ACC112 (cell line): ENCODE measurements at regions not wholly inside any gene's neighbourhood (a gene's known extent, or its start where the extent isn't known, plus 50 kb on each side); places are given as distances from the start of the nearest gene placed in this dataset.
"Not testable (repeated sequence)": the region's sequence is repeated elsewhere in the genome, so short reads cannot be mapped to it uniquely, and the experiment has no call there.

Source experiments
- H2AFZ ChIP-seq: fragments of 200-600 bp; sonication (generic); one replicate; pipeline ENCODE4 v1.6.0; 2017; ENCODE audit warnings: antibody characterized with exemption, low read length; ENCODE audit not compliant: unreplicated experiment
- H3K27ac ChIP-seq: fragments of 200-600 bp; sonication (generic); 2 replicates; pipeline ENCODE4 v1.5.1; 2014; ENCODE audit warnings: low read depth, mild to moderate bottlenecking, antibody characterized with exemption, low read length, moderate library complexity
- H3K27me3 ChIP-seq: fragments of 200-600 bp; sonication (generic); 2 replicates; pipeline ENCODE4 v1.6.1; 2014; ENCODE audit warnings: mild to moderate bottlenecking, antibody characterized with exemption, low read length, moderate library complexity, mixed read lengths; ENCODE audit not compliant: insufficient read depth
- H3K36me3 ChIP-seq: fragments of 200-600 bp; sonication (generic); 2 replicates; pipeline ENCODE4 v1.6.1; 2016; ENCODE audit warnings: mild to moderate bottlenecking, antibody characterized with exemption, low read length, moderate library complexity, mixed read lengths; ENCODE audit not compliant: insufficient read depth
- H3K4me1 ChIP-seq: fragments of 200-600 bp; sonication (generic); one replicate; pipeline ENCODE4 v1.6.1; 2016; ENCODE audit warnings: low read length, mixed read lengths; ENCODE audit not compliant: insufficient read depth, unreplicated experiment, control insufficient read depth
- H3K4me3 ChIP-seq: fragments of 200-600 bp; sonication (generic); 2 replicates; pipeline ENCODE4 v1.5.1; 2014; ENCODE audit warnings: mild to moderate bottlenecking, low read depth, low read length
- H3K79me2 ChIP-seq: fragments of 200-600 bp; sonication (generic); one replicate; pipeline ENCODE4 v1.6.0; 2016; ENCODE audit warnings: low read length; ENCODE audit not compliant: control insufficient read depth, unreplicated experiment, insufficient read depth

DNA sequence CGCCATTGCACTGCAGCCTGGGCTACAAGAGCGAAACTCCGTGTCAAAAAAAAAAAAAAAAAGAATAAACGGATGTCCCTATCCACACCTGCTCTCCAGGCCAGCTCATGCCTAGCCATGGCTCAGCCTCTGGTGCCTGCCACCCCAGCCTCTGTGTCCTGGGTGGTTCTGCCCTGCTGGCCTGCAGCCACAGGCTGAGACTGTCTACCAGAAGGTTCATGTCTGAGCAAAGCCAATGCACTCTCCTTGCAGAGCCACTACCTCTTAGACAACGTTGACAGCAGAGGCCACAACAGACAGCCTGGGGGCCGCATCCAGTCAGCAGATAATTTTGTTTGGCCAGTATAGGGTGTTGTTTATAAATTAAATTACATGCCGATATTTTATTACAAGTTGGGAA, 127.7 kb downstream of the ASB7 start:
- Histone ChIP-seq H3K79me2 (no peaks in the 10 kb centered on the region), H3K27ac (no peak overlapping the region), H2AFZ (no peak overlapping the region), H3K4me3 (no peak overlapping the region), H3K27me3 (no peaks in the 10 kb centered on the region), H3K4me1 (peaks cover 29% of the 10 kb centered on the region), H3K36me3 (no peaks in the 10 kb centered on the region)

DNA sequence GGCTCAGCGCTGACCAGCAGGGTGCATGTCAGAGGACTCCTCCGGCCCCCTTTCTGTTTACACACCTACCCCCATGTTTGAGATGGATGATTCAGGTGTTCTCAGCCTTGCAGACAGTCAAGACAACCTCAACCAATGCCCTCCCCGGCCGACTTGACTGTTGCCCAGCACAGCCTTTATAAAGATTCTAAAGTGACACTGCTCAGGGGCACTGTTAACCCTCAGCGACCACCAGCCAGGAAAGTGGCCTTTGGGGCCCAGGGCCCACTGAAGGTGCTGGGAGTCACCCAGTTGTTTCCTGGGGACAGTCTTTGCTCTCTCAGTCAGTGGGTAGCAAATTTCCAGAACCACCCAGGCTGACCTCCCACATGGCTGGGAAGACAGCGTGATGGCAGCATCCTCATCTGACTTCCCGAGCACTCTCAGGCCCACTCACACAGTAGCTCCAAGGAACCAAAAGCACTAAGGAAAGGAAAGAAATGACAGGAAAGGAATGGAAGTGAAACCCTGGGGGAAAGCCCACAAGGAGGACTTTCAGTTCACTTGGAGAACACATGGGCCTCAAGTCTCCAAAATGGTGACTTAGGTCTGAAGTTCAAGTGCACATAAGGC, 128.4 kb downstream of the ASB7 start:
- H3K4me3 ChIP-seq = no peak overlapping the region
- H3K79me2 ChIP-seq = no peaks in the 10 kb centered on the region
- H3K4me1 ChIP-seq = peaks cover 23% of the 10 kb centered on the region
- H2AFZ ChIP-seq = no peak overlapping the region
- no peak overlapping the region for H3K27ac ChIP-seq
- H3K36me3 ChIP-seq = no peaks in the 10 kb centered on the region
- H3K27me3 ChIP-seq = no peaks in the 10 kb centered on the region

DNA sequence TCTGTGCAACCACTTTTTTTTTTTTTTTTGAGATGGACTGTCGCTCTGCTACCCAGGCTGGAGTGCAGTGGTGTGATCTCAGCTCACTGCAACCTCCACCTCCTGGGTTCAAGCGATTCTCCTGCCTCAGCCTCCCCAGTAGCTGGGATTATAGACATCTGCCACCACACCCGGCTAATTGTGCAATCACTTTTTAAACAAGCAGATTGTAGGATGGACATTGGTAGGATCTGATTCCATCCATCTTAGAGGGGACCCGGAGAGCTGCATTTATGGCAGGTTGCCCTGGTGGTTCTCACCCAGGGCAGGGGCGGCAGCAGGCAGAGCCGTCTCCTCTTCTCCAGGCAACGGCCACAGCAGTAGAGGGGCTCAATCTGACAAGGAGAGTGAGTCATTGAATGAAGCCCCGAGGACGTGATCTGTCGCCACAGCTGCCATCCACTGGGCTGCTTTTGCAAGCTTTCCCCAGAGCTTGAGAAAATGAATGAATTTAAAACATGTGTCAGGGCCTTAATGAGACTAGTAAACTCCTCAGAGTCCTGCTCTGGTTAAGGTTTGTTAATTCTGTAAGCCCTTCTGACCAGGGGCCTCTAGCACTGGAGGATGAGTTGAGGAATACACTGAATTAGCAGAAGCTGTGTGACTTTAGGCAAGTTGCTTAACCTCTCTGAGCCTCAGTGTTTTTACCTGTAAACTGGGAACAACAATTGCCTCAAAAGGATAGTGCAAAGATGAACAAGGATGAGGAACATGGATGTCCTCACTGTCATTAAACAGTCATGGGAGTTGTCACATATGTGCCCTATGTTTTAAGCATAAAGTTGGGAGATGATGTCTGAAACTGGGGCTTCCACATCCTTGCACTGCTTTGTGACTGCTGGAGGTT, 129.1 kb downstream of the ASB7 start:
- no peak overlapping the region for H3K4me3 ChIP-seq
- no peak overlapping the region for H2AFZ ChIP-seq
- no peaks in the 10 kb centered on the region for H3K27me3 ChIP-seq
- H3K4me1 ChIP-seq = peaks cover 19% of the 10 kb centered on the region
- no peak overlapping the region for H3K27ac ChIP-seq
- no peaks in the 10 kb centered on the region for H3K79me2 ChIP-seq
- H3K36me3 ChIP-seq = no peaks in the 10 kb centered on the region

DNA sequence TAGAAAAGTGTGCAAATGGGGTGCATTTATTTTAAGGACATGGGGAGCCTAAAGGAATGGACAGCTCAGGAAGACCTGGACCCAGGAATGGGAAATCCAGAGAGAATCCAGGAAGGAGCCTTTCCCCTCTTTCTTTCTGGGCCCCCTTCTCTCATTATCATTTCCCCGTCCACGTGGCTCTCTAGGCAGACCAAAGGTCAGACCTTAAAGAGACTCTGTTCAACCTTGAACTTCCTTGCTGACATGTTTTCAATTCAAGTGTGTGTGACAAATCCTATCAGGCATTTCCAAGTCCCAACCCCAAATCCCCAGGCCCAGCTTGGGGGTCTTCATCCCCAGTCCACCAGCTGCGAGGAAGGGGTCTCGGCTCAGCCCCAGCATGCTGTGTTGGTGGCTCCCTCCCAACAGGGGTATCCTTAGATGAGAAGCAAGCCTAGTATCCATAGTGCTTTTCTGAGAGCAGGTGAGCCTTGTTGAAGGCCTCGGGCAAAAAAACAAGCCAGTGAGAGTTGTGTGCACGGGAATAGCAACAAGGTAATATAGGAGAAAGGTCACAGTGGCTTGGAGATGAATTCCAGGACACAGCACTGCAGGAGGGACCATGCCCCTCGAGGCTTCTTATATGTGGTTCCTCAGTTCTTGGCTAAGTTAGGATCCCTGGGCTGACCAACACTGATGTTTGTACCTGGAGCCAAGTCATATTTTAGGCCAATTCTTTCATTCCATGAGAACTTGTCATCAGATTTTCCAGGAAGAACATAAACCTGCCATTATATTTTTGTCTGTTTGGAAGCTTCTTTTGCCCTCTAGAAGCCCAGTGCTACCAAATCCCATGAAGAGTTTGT, 130.0 kb downstream of the ASB7 start:
- Histone ChIP-seq H3K36me3 (no peaks in the 10 kb centered on the region), H3K27me3 (no peaks in the 10 kb centered on the region), H3K27ac (peak overlapping the region; percentile 86), H2AFZ (peak overlapping the region; percentile 59), H3K79me2 (no peaks in the 10 kb centered on the region), H3K4me1 (peaks cover 19% of the 10 kb centered on the region), H3K4me3 (peak overlapping the region; percentile 14; the same call in 1 of the 2 replicates)

DNA sequence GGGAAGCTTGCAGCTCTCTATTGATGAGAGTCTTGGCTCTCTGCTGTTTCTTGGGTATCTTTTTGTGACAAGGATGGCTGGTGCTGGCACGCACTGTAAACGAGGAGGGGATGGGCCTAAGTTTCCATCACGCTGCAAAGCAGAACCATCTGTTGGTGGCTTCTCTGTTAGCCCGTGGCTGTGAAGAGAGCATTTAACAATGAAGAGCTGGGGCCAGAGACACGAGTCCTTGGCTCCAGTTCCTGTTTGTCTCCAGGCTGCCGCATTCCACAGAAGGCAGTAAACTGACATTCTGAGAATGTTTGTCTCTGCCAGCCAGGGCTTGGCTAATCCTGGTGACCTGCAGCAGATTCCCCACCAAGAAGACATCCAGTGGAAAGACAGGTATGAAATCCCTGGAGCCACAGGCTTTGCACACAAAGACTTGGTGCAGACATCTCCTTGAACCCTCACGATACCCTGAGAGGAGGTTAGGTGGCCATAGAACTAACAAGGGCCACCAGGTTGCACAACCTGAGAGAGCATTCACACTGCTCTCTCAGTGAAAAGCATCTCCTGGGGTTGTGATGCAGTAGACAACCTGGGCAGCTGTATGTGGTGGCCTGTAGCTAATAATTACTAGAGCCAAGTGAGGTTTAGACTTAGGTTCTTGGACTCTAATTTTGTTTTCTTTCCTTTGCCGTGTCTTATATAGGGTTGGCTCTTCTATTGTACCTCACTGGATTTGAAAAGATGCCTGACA, 130.9 kb downstream of the ASB7 start:
- H3K27me3 ChIP-seq = no peaks in the 10 kb centered on the region
- peak overlapping the region; percentile 33; the same call in 1 of the 2 replicates for H3K4me3 ChIP-seq
- H3K27ac ChIP-seq = peak overlapping the region; percentile 86
- peaks cover 19% of the 10 kb centered on the region for H3K4me1 ChIP-seq
- no peaks in the 10 kb centered on the region for H3K79me2 ChIP-seq
- no peaks in the 10 kb centered on the region for H3K36me3 ChIP-seq
- peak overlapping the region; percentile 59 for H2AFZ ChIP-seq

DNA sequence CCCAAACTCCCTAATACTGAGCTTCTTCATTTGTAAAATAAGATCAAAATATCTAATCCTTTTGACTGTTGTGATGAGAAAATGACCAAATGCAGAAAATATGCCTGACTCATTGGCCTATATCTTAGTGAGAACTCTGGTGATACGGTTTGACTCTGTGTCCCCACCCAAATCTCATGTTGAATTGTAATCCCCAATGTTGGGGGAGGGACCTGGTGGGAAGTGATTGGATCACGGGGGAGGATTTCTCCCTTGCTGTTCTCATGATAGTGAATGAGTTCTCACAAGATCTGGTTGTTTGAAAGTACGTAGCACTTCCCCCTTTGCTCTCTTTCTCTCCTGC, 131.4 kb downstream of the ASB7 start:
- Histone ChIP-seq H3K4me3 (peak overlapping the region; percentile 33; the same call in 1 of the 2 replicates), H3K27ac (peak overlapping the region; percentile 86), H3K4me1 (peaks cover 19% of the 10 kb centered on the region)
- not testable (repeated sequence) for H3K79me2 ChIP-seq, H3K27me3 ChIP-seq, H3K36me3 ChIP-seq, H2AFZ ChIP-seq

DNA sequence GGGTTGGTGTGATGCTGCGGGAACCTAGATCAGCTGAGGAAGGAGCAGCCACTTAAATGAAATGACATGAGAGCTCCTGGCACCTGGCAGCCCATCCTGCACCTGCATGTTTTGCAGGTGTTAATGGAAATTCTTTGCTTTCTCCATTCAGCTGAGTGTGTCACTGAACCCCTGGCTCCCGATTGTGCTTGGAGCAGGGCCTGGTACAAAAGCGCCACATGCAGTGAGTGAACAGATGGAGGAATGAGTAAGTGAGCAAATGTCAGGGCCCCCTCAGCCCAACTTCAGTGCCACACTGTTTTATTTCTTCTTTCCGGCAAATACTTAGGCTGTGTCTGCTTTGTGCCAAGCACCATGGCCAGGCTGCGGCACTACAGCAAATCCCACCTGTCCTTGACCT, 132.2 kb downstream of the ASB7 start:
- no peaks in the 10 kb centered on the region for H3K79me2 ChIP-seq
- no peaks in the 10 kb centered on the region for H3K27me3 ChIP-seq
- no peak overlapping the region for H3K4me3 ChIP-seq
- peaks cover 19% of the 10 kb centered on the region for H3K4me1 ChIP-seq
- no peak overlapping the region for H3K27ac ChIP-seq
- no peak overlapping the region for H2AFZ ChIP-seq
- no peaks in the 10 kb centered on the region for H3K36me3 ChIP-seq

DNA sequence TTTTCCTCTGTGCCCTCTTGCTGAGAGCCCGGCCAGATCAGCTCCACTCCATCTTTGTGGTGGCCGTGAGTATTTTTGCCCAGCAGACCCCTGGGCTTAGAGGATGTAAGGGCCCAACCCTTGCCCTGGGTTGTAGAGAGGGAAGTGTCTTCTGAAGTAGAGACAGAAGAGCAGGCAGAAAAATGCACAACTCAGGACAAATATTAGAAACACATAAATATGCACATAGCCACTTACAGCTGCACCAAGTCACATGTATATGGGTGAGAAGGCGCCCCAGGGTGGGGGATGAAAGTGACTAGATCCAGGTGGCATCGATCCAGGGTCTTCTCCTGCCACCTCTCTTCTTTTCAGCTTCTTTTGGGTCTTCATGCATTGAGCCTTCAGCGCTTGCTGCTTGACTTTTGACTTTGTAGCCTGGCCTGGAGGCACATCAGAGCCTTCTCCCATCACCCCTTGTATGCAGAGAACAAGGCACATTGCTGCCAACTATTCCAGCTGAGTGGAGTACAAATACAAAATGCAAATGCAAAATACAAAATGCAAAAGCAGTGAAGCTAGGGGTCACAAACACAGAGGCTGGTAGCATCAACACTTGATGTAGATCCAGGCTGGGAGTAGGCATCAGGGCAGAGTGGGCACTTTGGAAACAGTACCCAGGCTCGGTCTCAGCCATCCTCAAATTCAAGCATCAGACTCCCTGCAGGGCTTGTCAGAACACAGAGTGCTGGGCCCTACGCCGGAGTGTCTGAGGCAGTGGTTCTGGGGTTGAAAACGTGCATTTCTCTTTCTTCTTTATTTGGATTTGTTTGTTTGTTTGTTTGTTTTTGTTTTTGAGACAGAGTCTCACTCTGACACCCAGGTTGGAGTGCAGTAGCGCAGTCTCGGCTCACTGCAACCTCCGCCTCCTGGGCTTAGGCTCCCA, 133.0 kb downstream of the ASB7 start:
- Histone ChIP-seq H2AFZ (no peak overlapping the region), H3K27me3 (no peaks in the 10 kb centered on the region), H3K4me1 (peaks cover 19% of the 10 kb centered on the region), H3K4me3 (no peak overlapping the region), H3K36me3 (no peaks in the 10 kb centered on the region), H3K79me2 (no peaks in the 10 kb centered on the region), H3K27ac (no peak overlapping the region)

DNA sequence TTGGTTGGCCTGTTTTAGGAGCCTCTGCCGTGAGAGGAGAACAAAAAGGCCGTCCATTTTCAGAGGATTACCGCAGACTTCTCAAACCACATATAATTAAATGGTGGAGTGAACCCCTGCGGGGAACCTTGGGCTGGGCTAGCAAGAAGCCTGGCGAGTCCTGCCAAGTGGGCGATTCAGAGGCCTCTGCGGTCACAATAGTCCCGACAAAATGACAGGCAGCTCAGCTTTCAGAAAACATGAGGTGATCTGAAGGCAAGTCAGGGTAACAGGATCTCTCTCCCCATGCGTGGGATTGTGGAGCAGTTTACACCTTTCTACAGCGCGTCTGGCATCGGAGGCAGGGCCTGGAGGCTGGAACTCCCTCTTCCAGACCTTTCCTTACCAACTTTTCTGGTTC, 134.8 kb downstream of the ASB7 start:
- Histone ChIP-seq H3K4me1 (peaks cover 17% of the 10 kb centered on the region), H3K27me3 (no peaks in the 10 kb centered on the region), H2AFZ (no peak overlapping the region), H3K4me3 (no peak overlapping the region), H3K27ac (no peak overlapping the region), H3K36me3 (no peaks in the 10 kb centered on the region), H3K79me2 (no peaks in the 10 kb centered on the region)
